ENCODE measurements at regions not wholly inside any gene's neighbourhood (a gene's known extent, or its start where the extent isn't known, plus 50 kb on each side); places are given as distances from the start of the nearest gene placed in this dataset.

DNA sequence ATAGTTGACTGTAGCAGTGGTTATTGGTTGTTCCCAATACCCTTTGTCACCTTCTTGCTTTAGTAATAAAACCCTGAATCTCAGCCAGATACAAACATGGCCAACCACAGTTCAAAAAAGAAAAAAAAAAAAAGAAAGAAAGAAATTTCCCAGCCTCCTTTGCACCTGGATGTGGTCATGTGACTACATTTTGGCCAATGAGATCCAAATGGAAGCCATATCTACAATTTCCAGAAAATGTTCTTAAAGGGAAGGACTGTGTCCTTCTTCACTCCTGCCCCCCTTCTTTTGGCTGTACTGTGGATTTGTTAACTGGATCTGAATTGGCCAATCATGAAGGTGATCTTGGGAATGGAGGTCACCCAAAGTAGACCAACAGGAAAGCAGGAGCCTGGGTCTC lies 141.9 kb downstream of the SOX9 start:
- DNase-seq: no peak

DNA sequence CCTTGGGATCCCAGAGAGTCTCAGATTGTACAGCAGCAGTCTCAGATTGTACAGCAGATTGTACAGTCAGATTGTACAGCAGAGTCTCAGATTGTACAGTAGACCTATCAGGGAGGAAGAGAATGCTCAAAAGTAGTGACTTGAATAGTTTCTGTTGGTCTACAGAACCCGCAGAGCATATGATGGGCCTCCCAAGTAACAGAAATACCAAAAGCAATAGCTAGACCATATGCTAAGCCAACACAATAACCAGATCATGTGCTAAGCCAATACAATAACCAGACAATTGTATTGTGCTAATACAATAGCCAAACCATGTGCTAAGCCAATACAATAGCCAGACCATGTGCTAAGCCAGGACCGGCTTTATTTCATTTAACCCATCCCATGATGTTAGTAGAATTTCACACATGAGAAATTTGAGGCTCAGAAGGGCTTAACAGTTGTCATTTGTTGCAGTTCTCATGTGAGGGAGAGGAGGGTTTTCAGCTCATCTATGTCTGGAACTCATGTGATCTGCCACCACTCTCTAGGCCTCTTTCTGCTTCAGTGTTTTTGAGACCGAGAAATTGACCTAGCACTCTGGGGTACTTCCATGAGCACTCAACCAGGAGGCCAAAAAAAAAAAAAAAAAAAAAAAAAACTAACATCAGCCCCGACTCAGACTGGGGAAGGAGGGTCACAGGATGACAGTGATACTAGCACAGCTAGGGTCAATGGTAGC lies 144.0 kb downstream of the SOX9 start:
- DNase-seq: no peak

- no peak for DNase-seq
Measured at GRCh38 chr17:72266112-72266775, 145.4 kb downstream of the SOX9 start.

DNA sequence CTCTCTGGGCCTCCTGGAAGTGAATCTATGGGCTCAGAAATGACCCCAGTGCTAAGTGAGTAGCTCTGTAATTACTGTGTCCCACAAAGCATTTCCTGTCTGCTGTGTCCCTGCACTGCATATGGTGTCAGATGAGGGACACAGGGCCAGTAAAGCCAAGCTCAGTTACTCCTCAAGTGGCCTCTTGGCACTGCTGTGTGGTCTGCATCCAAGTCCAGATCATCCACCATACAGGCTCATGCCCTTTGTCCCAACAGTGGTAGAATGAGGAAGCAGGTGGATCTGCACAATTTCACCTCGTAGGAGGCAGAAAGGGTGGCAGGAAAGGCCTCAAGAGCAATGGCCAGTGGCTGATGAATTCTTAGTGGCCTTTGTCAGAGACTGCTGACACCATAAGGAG lies 146.8 kb downstream of the SOX9 start:
- no peak for DNase-seq

GRCh38 chr17:72268431-72268830 lies 147.6 kb downstream of the SOX9 start:
- no peak for DNase-seq

GRCh38 chr17:72270273-72270924 lies 149.6 kb downstream of the SOX9 start:
- no peak for DNase-seq

DNA sequence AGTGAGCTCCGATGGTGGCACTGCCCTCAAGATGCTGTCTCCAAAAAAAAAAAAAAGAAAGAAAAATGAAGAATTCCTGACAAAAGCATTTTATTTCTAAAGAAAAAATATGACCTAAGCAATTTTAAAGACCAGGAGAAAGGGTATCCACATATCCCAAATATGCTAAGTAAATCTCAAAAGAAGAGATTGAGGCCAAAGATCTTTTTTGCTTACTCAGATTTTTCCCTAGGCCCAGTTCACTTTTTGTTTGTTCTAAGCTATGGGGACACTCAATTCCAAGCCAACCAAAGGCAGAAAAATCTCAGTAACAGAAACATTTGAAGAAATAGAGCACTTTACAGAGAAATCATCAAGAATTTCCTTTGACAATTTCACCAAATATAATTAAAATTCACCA lies 150.8 kb downstream of the SOX9 start:
- no peak for DNase-seq

GRCh38 chr17:72273289-72274056 lies 152.7 kb downstream of the SOX9 start:
- DNase-seq: no peak

DNA sequence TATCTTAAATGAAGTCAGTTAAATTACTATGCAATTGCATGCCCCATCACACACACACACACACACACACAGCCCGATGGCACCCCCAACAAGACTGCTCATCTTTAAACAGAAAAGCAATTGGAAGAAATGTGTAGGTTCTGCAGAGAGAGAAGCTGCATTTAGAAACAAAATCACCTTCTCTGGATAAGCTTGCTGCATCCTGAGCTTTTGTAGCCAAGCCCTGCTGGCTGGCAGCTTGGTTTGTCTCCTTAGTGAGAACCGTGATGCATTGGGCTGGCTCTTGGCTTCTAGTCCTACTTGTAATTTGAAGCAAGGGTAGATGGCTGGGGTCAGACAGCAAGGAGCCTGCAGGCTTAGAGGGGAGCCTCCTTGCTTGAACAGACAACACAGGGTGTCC lies 153.8 kb downstream of the SOX9 start:
- no peak for DNase-seq

GRCh38 chr17:72280881-72281280 lies 160.1 kb downstream of the SOX9 start:
- no peak for DNase-seq

DNA sequence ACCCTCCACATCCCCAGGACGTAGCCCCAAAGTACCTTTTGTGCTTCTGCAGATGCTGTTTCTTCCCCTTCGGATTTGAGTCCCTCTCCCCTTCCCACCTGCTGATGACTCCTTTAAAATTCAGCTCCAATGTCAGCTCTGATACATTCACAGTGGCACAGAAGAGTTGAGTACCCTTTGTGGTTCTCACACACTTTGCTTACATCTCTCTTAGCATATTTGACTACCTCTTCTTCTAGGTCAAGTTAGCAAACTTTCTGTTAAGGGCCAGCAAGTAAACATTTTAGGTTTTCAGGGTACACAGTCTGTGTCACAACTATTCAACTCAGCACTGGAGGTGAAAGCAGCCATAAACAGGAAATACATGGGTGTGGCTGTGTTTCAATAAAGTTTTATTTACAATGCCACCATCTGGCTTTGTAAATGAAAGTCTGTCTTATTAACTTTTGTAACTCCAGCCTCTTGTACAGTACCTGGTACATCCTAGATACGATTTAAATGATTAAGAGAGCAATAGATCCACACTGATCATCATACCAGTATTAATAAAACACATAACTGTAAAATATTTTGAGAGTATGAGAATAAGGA lies 161.7 kb downstream of the SOX9 start:
- no peak for DNase-seq

DNA sequence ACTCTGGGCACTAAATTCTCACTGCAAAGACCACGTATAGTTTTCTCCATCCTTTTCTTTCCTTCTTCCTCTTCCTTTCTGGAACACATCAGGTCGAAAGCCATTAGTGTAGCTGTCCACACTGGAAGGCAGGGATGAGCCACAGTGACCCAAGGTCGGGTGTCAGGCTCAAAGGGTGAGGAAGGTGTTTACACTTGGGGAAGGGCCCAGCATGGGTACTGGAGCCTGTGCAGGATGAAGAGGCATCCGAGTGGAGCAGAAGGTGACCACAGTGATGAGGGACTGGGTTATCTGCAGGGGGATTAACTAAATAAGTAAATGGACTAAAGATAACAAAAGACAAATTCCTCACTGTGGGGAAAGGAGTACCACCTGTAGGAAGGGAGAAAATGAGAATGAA lies 164.0 kb downstream of the SOX9 start:
- no peak for DNase-seq

DNA sequence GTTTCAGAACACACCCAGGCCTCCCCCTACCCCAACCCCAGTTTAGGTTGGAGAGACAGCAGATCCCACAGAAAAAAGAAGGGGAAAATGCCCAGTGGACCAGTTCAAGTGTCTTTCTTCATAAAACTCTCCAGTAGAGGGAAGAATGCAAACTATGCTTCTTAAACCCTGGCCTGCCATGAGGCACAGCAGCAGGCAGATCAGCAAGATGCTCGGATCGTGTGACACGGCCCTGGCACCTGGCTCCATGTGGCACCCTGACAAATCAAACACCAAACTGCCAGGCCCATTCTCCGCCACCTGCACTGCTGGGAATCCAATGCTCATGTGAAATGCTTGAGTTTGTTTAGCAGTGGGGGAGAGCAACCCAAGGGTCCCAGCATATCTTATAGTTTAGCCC lies 166.8 kb downstream of the SOX9 start:
- no peak for DNase-seq

DNA sequence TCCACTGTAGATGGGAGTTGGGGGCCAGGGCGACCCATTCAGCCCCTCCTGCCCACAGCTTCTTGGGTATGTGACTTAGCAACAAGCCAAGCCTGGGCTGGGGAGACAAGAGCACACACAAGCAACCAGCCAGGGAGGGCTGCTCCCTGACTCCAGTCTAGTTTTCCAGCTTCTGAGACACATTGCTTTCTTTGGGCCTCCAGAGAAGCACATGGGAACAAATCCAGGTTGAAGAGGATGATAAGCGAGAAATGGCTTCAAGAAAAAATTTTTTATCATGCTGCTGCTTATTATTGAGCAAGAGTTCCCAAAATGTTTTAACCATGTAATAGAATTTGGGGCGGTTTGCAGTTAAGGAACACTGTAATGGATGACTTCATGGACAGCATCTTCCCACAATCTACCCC lies 173.7 kb downstream of the SOX9 start:
- no peak for DNase-seq

DNA sequence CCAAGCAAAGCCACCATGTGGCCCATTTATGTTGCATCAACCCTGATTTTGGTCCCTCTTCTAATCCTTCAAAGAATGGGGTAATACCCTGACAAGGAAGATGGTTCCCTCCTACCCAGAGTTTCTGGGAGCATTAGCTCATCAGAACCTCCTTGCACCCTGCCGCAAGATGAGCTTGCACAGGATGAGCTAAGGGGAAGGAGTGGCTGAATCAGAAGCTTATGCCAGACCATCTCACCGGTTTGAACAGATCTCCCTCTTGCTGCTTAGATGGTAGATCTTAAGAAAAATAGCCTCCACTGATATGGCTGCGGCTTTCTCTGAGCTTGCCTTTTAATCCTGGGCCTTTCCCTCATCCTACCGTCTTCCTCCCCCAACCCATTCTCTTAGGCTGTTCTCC lies 175.1 kb downstream of the SOX9 start:
- no peak for DNase-seq

DNA sequence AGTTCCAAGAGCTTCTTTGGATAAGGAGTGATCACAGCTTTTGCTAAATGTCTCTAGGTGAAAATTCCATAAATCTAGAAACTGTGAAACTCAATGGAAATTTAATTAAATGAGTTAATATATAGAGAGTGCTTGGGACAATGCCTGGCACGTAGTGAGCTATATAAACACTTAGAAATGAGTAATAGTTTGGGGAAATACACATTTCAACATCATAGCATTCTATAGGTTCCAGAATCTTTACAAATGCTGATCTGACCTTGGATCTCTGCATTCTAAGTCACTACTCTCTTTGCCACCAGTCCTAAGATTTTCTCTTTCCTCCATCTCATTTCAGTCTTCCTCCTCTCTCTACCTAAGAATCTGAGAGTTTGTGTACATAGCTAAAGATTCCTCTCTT lies 175.6 kb downstream of the SOX9 start:
- DNase-seq: no peak

DNA sequence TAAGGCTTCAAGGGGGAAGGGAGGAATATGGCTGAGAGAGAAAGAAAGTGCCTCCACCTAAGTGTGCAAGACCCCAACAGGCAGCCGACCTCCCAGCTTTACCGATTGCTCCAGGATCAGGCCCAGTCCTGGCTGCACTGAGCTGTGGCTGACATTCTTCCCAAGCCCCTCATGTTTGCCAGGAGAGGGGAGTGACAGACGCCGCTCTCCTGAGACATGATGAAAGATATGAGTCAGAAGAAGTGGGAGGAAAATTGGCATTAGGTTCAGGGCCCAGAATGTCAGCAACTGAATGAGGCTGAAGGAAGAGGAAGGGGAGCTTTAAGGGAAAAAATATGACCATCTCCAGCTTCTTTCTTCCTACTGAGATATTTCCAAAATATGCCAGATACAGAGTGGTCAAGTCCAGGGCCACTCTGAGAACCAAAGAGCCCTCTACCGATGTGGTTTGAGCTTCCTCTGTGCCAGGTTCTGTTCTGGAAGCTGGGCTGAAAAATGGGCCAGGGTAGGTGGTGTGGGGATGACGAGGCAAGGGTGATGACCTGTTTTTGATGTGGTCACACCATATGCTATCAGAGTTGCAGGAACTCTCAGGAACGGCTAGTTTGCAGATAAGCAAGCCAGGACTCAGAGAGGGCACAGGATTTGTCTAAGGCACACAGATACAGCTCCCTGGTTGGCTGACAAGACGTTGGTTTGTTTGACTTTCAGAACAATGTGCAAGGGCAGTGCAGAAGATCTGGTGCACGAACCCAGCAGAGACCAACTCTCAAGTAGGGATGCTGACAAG lies 176.7 kb downstream of the SOX9 start:
- no peak for DNase-seq

DNA sequence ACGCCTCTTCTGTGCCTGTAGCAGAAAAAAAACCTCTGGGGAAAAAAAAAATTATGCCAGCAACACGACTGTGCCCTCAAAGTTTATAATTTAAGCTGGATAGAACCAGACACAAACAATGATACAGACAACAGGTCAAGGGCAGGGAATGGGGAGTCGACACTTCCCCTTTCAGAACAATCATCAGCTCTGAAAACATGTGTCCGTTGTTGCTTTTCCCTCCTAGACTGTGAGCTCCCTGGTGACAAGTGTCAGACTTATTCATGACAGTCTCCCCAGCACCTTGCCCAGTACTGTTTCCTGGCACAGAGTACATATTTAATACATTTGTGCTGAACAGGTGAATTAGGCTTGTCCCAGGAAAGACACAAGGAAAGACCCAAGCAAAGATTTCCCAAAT lies 178.3 kb downstream of the SOX9 start:
- no peak for DNase-seq

GRCh38 chr17:72299592-72299991 lies 178.8 kb downstream of the SOX9 start:
- DNase-seq: no peak

GRCh38 chr17:72301887-72302286 lies 181.1 kb downstream of the SOX9 start:
- DNase-seq: no peak

GRCh38 chr17:72302735-72303134 lies 181.9 kb downstream of the SOX9 start:
- no peak for DNase-seq
